GM23338 (cell line): ENCODE measurements at regions not wholly inside any gene's neighbourhood (a gene's known extent, or its start where the extent isn't known, plus 50 kb on each side); places are given as distances from the start of the nearest gene placed in this dataset.

Experiments
- ATAC-seq: fragments of 200-7000 bp; cut with Tn5 transposase; 3 replicates; pipeline ENCODE4 v1.9.1; 2020
- DNase-seq: peaks from one replicate; pipeline ENCODE4 v3.0.0-alpha.2; 2015; ENCODE audit warnings: low spot score
- H2AFZ ChIP-seq: fragments of 200-600 bp; sonication (generic); 2 replicates; pipeline ENCODE4 v1.8.0; 2016; ENCODE audit warnings: antibody characterized with exemption, mild to moderate bottlenecking, moderate library complexity
- H3F3A ChIP-seq: fragments of 200-600 bp; sonication (generic); replicated peaks from 2 replicates; pipeline ENCODE4 v1.8.0; 2017; ENCODE audit warnings: antibody characterized with exemption, mixed run types, low read depth
- H3K27ac ChIP-seq: fragments of 200-600 bp; sonication (generic); 2 replicates; pipeline ENCODE4 v1.6.1; 2016; ENCODE audit warnings: low read depth
- H3K27me3 ChIP-seq: fragments of 200-600 bp; sonication (generic); 2 replicates; pipeline ENCODE4 v1.8.0; 2016; ENCODE audit warnings: mild to moderate bottlenecking, mixed run types, moderate library complexity; ENCODE audit not compliant: insufficient read depth
- H3K36me3 ChIP-seq: fragments of 200-600 bp; sonication (generic); 2 replicates; pipeline ENCODE4 v1.8.0; 2016; ENCODE audit warnings: mild to moderate bottlenecking; ENCODE audit not compliant: insufficient read depth
- H3K4me1 ChIP-seq: fragments of 200-600 bp; sonication (generic); 2 replicates; pipeline ENCODE4 v1.8.0; 2016; ENCODE audit warnings: mild to moderate bottlenecking, moderate library complexity; ENCODE audit not compliant: insufficient read depth
- H3K4me2 ChIP-seq: fragments of 200-600 bp; sonication (generic); 2 replicates; pipeline ENCODE4 v1.7.1; 2017; ENCODE audit warnings: mixed run types
- H3K4me3 ChIP-seq: fragments of 200-600 bp; sonication (generic); 2 replicates; pipeline ENCODE4 v1.6.1; 2016; ENCODE audit warnings: mixed run types
- H3K79me2 ChIP-seq: fragments of 200-600 bp; sonication (generic); replicated peaks from 2 replicates; pipeline ENCODE4 v1.8.0; 2017; ENCODE audit warnings: mild to moderate bottlenecking; ENCODE audit not compliant: insufficient read depth
- H3K9me2 ChIP-seq: fragments of 200-600 bp; sonication (generic); 2 replicates; pipeline ENCODE4 v1.8.0; 2017; ENCODE audit not compliant: insufficient read depth
- H4K20me1 ChIP-seq: fragments of 200-600 bp; sonication (generic); replicated peaks from 2 replicates; pipeline ENCODE4 v1.8.0; 2017; ENCODE audit warnings: mild to moderate bottlenecking; ENCODE audit not compliant: insufficient read depth
- H3K27ac Mint-ChIP-seq: 2 replicates; pipeline ENCODE4 v1.8.0; 2020; ENCODE audit warnings: inconsistent platforms, mild to moderate bottlenecking, moderate library complexity, mixed read lengths
- H3K27me3 Mint-ChIP-seq: 3 replicates; pipeline ENCODE4 v1.8.0; 2022; ENCODE audit warnings: low read depth, mild to moderate bottlenecking, moderate library complexity, mixed read lengths, inconsistent platforms; ENCODE audit not compliant: insufficient read depth, poor library complexity
- H3K36me3 Mint-ChIP-seq: 3 replicates; pipeline ENCODE4 v1.8.0; 2021; ENCODE audit warnings: low read depth, mild to moderate bottlenecking, inconsistent platforms, moderate library complexity, mixed read lengths
- H3K4me1 Mint-ChIP-seq: 3 replicates; pipeline ENCODE4 v1.8.0; 2020; ENCODE audit warnings: mild to moderate bottlenecking, inconsistent platforms, mixed read lengths
- H3K4me3 Mint-ChIP-seq: 3 replicates; pipeline ENCODE4 v1.8.0; 2021; ENCODE audit warnings: moderate library complexity, mild to moderate bottlenecking, inconsistent platforms, mixed read lengths
- H3K9me3 Mint-ChIP-seq: 3 replicates; pipeline ENCODE4 v1.8.0; 2020; ENCODE audit warnings: moderate library complexity, mild to moderate bottlenecking, inconsistent platforms, mixed read lengths
- CREB1 ChIP-seq: fragments of 250-450 bp; sonication (Bioruptor Pico); IDR thresholded peaks from 2 replicates; pipeline ENCODE4 v1.5.0; 2020; ENCODE audit warnings: low read depth, mild to moderate bottlenecking, moderate library complexity
- EZH2 ChIP-seq: fragments of 200-600 bp; sonication (generic); IDR thresholded peaks from one replicate; pipeline ENCODE4 v1.8.0; 2017; ENCODE audit warnings: antibody characterized with exemption, mild to moderate bottlenecking, low read depth; ENCODE audit not compliant: unreplicated experiment
- EZH2phosphoT487 ChIP-seq: fragments of 200-600 bp; sonication (generic); IDR thresholded peaks from one replicate; pipeline ENCODE4 v1.8.1; 2018; ENCODE audit warnings: antibody characterized with exemption; ENCODE audit not compliant: unreplicated experiment
- JUNB ChIP-seq: IDR thresholded peaks from one replicate; pipeline ENCODE4 v1.6.1; 2016; ENCODE audit warnings: antibody characterized with exemption; ENCODE audit not compliant: unreplicated experiment
- NANOG ChIP-seq: IDR thresholded peaks from 2 replicates; pipeline ENCODE4 v1.6.1; 2016; ENCODE audit warnings: antibody characterized with exemption, borderline replicate concordance
- POLR2AphosphoS5 ChIP-seq: IDR thresholded peaks from 2 replicates; pipeline ENCODE4 v1.6.1; 2016; ENCODE audit warnings: antibody characterized with exemption, low read depth
- STAT1 ChIP-seq: IDR thresholded peaks from one replicate; pipeline ENCODE4 v1.6.1; 2016; ENCODE audit warnings: antibody characterized with exemption; ENCODE audit not compliant: unreplicated experiment
- ZNF114 ChIP-seq: fragments of 250-450 bp; sonication (Bioruptor Pico); IDR thresholded peaks from 2 replicates; pipeline ENCODE4 v1.5.0; 2020; ENCODE audit warnings: mild to moderate bottlenecking, moderate library complexity
- ZNF331 ChIP-seq: fragments of 250-450 bp; sonication (Bioruptor Pico); IDR thresholded peaks from 2 replicates; pipeline ENCODE4 v1.5.0; 2020; ENCODE audit warnings: low read depth, mild to moderate bottlenecking, moderate library complexity
- TF ChIP-seq, protein P1 (sequence below), 2 experiments: fragments of 200-600 bp in 1 of 2; sonication (generic) in 1 of 2; conservative IDR thresholded peaks; 2 replicates each; pipeline versions ENCODE4 v1.5.1 to v1.6.1; 2016 to 2017; ENCODE audit warnings: antibody characterized with exemption in 2 of 2, low read depth in 2 of 2, mild to moderate bottlenecking in 2 of 2, moderate library complexity in 1 of 2
- TF ChIP-seq, protein P2 (sequence below): IDR thresholded peaks from 2 replicates; pipeline ENCODE4 v1.6.1; 2016; ENCODE audit warnings: antibody characterized with exemption
- TF ChIP-seq, protein P3 (sequence below): IDR thresholded peaks from one replicate; pipeline ENCODE4 v1.6.1; 2018; ENCODE audit warnings: antibody characterized with exemption; ENCODE audit not compliant: unreplicated experiment
- TF ChIP-seq, protein P4 (sequence below): fragments of 250-450 bp; sonication (Bioruptor Pico); IDR thresholded peaks from 2 replicates; pipeline ENCODE4 v1.5.0; 2020; ENCODE audit warnings: mild to moderate bottlenecking, moderate library complexity

DNA sequence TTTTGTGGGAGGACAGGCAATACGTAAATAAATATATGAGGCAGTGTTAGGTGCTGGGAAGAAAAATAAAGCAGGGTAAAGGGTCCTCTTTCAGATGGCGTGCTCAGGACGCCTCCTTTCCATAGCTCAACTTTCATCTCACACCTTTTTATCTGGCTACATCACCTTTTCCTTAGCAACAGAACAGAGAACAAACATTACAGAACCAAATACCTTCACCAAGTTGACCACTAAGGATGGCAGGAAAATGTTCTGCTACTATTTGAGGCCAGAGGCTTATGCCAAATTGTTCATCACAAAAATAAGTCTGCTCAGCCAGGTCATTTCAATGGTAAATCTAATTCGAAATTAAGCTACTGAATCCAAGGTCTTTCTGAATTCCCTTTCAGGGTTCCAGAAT, 149.2 kb upstream of the C1orf21 start:
- Histone ChIP-seq H3K27ac (no peak overlapping the region), H3K79me2 (no peaks in the 10 kb centered on the region), H3K4me2 (no peak overlapping the region), H4K20me1 (no peaks in the 10 kb centered on the region), H3K4me1 (no peaks in the 10 kb centered on the region), H3K36me3 (no peaks in the 10 kb centered on the region), H3K4me3 (no peak overlapping the region), H3K9me2 (no peaks in the 10 kb centered on the region), H2AFZ (no peak overlapping the region), H3F3A (no peaks in the 10 kb centered on the region), H3K27me3 (no peaks in the 10 kb centered on the region)
- ATAC-seq (no peak), DNase-seq (no peak)
- Mint-ChIP-seq H3K4me3 (no peak overlapping the region), H3K9me3 (peaks cover 35% of the 10 kb centered on the region), H3K27ac (no peak overlapping the region), H3K36me3 (peaks cover 13% of the 10 kb centered on the region), H3K4me1 (no peaks in the 10 kb centered on the region), H3K27me3 (no peaks in the 10 kb centered on the region)
- TF ChIP-seq EZH2 (no peak), EZH2phosphoT487 (no peak), POLR2AphosphoS5 (no peak), STAT1 (no peak), CREB1 (no peak), JUNB (no peak), ZNF331 (CRISPR knock-in tag) (no peak), ZNF114 (CRISPR knock-in tag) (no peak), NANOG (no peak)
- TF ChIP-seq, protein P1, sequence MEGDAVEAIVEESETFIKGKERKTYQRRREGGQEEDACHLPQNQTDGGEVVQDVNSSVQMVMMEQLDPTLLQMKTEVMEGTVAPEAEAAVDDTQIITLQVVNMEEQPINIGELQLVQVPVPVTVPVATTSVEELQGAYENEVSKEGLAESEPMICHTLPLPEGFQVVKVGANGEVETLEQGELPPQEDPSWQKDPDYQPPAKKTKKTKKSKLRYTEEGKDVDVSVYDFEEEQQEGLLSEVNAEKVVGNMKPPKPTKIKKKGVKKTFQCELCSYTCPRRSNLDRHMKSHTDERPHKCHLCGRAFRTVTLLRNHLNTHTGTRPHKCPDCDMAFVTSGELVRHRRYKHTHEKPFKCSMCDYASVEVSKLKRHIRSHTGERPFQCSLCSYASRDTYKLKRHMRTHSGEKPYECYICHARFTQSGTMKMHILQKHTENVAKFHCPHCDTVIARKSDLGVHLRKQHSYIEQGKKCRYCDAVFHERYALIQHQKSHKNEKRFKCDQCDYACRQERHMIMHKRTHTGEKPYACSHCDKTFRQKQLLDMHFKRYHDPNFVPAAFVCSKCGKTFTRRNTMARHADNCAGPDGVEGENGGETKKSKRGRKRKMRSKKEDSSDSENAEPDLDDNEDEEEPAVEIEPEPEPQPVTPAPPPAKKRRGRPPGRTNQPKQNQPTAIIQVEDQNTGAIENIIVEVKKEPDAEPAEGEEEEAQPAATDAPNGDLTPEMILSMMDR (conservative IDR thresholded peaks at IDR 0.05; ENCODE audit: low read depth in 2 of 2): no peak
- TF ChIP-seq, protein P2, sequence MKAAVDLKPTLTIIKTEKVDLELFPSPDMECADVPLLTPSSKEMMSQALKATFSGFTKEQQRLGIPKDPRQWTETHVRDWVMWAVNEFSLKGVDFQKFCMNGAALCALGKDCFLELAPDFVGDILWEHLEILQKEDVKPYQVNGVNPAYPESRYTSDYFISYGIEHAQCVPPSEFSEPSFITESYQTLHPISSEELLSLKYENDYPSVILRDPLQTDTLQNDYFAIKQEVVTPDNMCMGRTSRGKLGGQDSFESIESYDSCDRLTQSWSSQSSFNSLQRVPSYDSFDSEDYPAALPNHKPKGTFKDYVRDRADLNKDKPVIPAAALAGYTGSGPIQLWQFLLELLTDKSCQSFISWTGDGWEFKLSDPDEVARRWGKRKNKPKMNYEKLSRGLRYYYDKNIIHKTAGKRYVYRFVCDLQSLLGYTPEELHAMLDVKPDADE: no peak
- TF ChIP-seq, protein P3, sequence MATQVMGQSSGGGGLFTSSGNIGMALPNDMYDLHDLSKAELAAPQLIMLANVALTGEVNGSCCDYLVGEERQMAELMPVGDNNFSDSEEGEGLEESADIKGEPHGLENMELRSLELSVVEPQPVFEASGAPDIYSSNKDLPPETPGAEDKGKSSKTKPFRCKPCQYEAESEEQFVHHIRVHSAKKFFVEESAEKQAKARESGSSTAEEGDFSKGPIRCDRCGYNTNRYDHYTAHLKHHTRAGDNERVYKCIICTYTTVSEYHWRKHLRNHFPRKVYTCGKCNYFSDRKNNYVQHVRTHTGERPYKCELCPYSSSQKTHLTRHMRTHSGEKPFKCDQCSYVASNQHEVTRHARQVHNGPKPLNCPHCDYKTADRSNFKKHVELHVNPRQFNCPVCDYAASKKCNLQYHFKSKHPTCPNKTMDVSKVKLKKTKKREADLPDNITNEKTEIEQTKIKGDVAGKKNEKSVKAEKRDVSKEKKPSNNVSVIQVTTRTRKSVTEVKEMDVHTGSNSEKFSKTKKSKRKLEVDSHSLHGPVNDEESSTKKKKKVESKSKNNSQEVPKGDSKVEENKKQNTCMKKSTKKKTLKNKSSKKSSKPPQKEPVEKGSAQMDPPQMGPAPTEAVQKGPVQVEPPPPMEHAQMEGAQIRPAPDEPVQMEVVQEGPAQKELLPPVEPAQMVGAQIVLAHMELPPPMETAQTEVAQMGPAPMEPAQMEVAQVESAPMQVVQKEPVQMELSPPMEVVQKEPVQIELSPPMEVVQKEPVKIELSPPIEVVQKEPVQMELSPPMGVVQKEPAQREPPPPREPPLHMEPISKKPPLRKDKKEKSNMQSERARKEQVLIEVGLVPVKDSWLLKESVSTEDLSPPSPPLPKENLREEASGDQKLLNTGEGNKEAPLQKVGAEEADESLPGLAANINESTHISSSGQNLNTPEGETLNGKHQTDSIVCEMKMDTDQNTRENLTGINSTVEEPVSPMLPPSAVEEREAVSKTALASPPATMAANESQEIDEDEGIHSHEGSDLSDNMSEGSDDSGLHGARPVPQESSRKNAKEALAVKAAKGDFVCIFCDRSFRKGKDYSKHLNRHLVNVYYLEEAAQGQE: no peak
- TF ChIP-seq, protein P4, sequence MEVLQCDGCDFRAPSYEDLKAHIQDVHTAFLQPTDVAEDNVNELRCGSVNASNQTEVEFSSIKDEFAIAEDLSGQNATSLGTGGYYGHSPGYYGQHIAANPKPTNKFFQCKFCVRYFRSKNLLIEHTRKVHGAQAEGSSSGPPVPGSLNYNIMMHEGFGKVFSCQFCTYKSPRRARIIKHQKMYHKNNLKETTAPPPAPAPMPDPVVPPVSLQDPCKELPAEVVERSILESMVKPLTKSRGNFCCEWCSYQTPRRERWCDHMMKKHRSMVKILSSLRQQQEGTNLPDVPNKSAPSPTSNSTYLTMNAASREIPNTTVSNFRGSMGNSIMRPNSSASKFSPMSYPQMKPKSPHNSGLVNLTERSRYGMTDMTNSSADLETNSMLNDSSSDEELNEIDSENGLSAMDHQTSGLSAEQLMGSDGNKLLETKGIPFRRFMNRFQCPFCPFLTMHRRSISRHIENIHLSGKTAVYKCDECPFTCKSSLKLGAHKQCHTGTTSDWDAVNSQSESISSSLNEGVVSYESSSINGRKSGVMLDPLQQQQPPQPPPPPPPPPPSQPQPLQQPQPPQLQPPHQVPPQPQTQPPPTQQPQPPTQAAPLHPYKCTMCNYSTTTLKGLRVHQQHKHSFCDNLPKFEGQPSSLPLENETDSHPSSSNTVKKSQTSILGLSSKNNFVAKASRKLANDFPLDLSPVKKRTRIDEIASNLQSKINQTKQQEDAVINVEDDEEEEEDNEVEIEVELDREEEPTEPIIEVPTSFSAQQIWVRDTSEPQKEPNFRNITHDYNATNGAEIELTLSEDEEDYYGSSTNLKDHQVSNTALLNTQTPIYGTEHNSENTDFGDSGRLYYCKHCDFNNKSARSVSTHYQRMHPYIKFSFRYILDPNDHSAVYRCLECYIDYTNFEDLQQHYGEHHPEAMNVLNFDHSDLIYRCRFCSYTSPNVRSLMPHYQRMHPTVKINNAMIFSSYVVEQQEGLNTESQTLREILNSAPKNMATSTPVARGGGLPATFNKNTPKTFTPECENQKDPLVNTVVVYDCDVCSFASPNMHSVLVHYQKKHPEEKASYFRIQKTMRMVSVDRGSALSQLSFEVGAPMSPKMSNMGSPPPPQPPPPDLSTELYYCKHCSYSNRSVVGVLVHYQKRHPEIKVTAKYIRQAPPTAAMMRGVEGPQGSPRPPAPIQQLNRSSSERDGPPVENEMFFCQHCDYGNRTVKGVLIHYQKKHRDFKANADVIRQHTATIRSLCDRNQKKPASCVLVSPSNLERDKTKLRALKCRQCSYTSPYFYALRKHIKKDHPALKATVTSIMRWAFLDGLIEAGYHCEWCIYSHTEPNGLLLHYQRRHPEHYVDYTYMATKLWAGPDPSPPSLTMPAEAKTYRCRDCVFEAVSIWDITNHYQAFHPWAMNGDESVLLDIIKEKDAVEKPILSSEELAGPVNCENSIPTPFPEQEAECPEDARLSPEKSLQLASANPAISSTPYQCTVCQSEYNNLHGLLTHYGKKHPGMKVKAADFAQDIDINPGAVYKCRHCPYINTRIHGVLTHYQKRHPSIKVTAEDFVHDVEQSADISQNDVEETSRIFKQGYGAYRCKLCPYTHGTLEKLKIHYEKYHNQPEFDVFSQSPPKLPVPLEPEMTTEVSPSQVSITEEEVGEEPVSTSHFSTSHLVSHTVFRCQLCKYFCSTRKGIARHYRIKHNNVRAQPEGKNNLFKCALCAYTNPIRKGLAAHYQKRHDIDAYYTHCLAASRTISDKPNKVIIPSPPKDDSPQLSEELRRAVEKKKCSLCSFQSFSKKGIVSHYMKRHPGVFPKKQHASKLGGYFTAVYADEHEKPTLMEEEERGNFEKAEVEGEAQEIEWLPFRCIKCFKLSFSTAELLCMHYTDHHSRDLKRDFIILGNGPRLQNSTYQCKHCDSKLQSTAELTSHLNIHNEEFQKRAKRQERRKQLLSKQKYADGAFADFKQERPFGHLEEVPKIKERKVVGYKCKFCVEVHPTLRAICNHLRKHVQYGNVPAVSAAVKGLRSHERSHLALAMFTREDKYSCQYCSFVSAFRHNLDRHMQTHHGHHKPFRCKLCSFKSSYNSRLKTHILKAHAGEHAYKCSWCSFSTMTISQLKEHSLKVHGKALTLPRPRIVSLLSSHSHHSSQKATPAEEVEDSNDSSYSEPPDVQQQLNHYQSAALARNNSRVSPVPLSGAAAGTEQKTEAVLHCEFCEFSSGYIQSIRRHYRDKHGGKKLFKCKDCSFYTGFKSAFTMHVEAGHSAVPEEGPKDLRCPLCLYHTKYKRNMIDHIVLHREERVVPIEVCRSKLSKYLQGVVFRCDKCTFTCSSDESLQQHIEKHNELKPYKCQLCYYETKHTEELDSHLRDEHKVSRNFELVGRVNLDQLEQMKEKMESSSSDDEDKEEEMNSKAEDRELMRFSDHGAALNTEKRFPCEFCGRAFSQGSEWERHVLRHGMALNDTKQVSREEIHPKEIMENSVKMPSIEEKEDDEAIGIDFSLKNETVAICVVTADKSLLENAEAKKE (CRISPR knock-in tag): no peak
